Activated B cell treated with CpG ODN at 0.5 μM for 24 hours (primary cell): ENCODE measurements at regions not wholly inside any gene's neighbourhood (a gene's known extent, or its start where the extent isn't known, plus 50 kb on each side); places are given as distances from the start of the nearest gene placed in this dataset.

Experiments used
- ATAC-seq: fragments of 200-7000 bp; cut with Tn5 transposase; one replicate; pipeline ENCODE4 v1.10.0; 2021; ENCODE audit warnings: low read depth, mild to moderate bottlenecking, moderate library complexity
- CTCF ChIA-PET: fragments of 350-600 bp; sonication (Branson Sonifier 250); formaldehyde crosslinking; loops from one replicate; lab custom pipeline; 2021; ENCODE audit warnings: antibody characterized with exemption; lab: Charles Lee
- POLR2A ChIA-PET: fragments of 350-600 bp; sonication (Branson Sonifier 250); formaldehyde crosslinking; loops from one replicate; lab custom pipeline; 2021; ENCODE audit warnings: antibody characterized with exemption; lab: Charles Lee
- DNase-seq: peaks from one replicate; pipeline ENCODE4 v3.0.0; 2022
- H3K27ac Mint-ChIP-seq: one replicate; pipeline ENCODE4 v1.8.0; 2020; ENCODE audit warnings: mixed read lengths
- H3K27me3 Mint-ChIP-seq: one replicate; pipeline ENCODE4 v1.8.0; 2021; ENCODE audit warnings: mixed read lengths
- H3K36me3 Mint-ChIP-seq: one replicate; pipeline ENCODE4 v1.8.0; 2021; ENCODE audit warnings: low read depth, mixed read lengths
- H3K4me1 Mint-ChIP-seq: one replicate; pipeline ENCODE4 v1.8.0; 2021; ENCODE audit warnings: mixed read lengths
- H3K4me3 Mint-ChIP-seq: one replicate; pipeline ENCODE4 v1.8.0; 2020; ENCODE audit warnings: mild to moderate bottlenecking, mixed read lengths
- H3K9me3 Mint-ChIP-seq: one replicate; pipeline ENCODE4 v1.8.0; 2020; ENCODE audit warnings: mixed read lengths
- CTCF ChIP-seq: fragments of 200-600 bp; IDR thresholded peaks from one replicate; pipeline ENCODE4 v1.8.0; 2022; ENCODE audit warnings: antibody characterized with exemption, mild to moderate bottlenecking
- intact Hi-C: fragments of 100-400 bp; cut with micrococcal nuclease; formaldehyde crosslinking; loops from one replicate; pipeline ENCODE4 v1.15.1; 2024

DNA sequence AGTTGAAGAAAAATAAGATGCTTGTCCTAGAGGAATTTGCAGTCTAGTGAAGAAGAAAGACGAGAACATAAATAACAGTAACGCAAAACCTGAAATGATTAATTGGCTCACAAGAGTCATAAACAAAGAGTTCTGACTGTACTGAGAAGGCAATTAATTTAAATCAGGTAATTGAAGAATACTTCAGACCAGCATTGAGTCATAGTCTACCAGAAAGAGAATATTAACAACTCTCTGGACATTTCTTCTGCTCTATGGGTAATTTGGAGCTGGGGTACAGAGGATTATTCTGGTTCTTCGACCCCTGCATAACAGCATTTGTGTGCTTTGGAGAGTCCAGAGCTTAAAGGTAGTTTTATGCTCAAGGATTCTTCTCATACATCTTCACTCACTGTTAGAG is 390.3 kb upstream of the DCN start:
- CTCF ChIA-PET: interaction anchor here (0.7 kb wide), 1 partner anchor 566 kb away, joined by 3 read pairs; no protein-coding TSS in a partner anchor
- POLR2A ChIA-PET: no interaction called here
- Mint-ChIP-seq H3K4me1 (peaks cover 4% of the 10 kb centered on the region), H3K27ac (no peak overlapping the region), H3K27me3 (peaks cover 16% of the 10 kb centered on the region), H3K36me3 (no peaks in the 10 kb centered on the region), H3K4me3 (no peak overlapping the region), H3K9me3 (no peaks in the 10 kb centered on the region)
- ATAC-seq: no peak
- TF ChIP-seq CTCF: no peak
- DNase-seq: no peak
- intact Hi-C loops: no loop called here

- no peak overlapping the region for H3K4me3 Mint-ChIP-seq
- TF ChIP-seq CTCF: no peak
- H3K9me3 Mint-ChIP-seq: no peaks in the 10 kb centered on the region
- no peak for ATAC-seq
- no peak overlapping the region for H3K27ac Mint-ChIP-seq
- intact Hi-C loops: no loop called here
- H3K27me3 Mint-ChIP-seq: peaks cover 4% of the 10 kb centered on the region
- DNase-seq: no peak
- POLR2A ChIA-PET: no interaction called here
- peaks cover 9% of the 10 kb centered on the region for H3K4me1 Mint-ChIP-seq
- CTCF ChIA-PET: no interaction called here
- no peaks in the 10 kb centered on the region for H3K36me3 Mint-ChIP-seq
Observed at GRCh38 chr12:91567100-91567485, 384.5 kb upstream of the DCN start.

GRCh38 chr12:91566328-91567099 is 383.9 kb upstream of the DCN start:
- H3K4me3 Mint-ChIP-seq: no peak overlapping the region
- intact Hi-C loops: no loop called here
- CTCF ChIA-PET: no interaction called here
- no peaks in the 10 kb centered on the region for H3K36me3 Mint-ChIP-seq
- H3K4me1 Mint-ChIP-seq: peaks cover 11% of the 10 kb centered on the region
- DNase-seq (no peak), ATAC-seq (no peak)
- no peak for TF ChIP-seq CTCF
- H3K9me3 Mint-ChIP-seq: no peaks in the 10 kb centered on the region
- peaks cover 4% of the 10 kb centered on the region for H3K27me3 Mint-ChIP-seq
- no peak overlapping the region for H3K27ac Mint-ChIP-seq
- POLR2A ChIA-PET: no interaction called here

GRCh38 chr12:91565846-91566245 is 383.2 kb upstream of the DCN start:
- intact Hi-C loops: no loop called here
- ChIA-PET POLR2A (no interaction called here), CTCF (no interaction called here)
- DNase-seq: no peak
- Mint-ChIP-seq H3K27ac (no peak overlapping the region), H3K36me3 (no peaks in the 10 kb centered on the region), H3K27me3 (peaks cover 4% of the 10 kb centered on the region), H3K4me3 (no peak overlapping the region), H3K4me1 (peaks cover 11% of the 10 kb centered on the region), H3K9me3 (no peaks in the 10 kb centered on the region)
- no peak for TF ChIP-seq CTCF
- no peak for ATAC-seq

DNA sequence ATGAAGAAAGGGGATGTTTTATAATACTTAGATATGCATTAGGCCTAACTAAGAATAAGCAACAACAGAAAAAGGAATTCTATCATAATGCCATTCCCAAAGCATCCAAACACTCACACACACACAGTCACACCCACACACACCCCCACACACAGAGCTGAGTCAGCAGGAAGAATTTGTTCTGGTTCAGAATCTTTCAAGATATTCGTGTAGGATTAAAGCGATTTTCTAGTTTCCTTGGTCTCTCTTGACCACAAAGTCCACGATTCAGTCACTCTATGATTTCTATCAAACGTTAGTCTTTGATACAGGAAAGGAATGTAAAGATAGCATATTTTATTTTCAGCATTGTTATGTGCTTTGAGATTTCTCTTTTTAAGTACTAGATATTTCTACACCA is 382.6 kb upstream of the DCN start:
- DNase-seq: no peak
- H3K9me3 Mint-ChIP-seq: no peaks in the 10 kb centered on the region
- POLR2A ChIA-PET: no interaction called here
- H3K36me3 Mint-ChIP-seq: no peaks in the 10 kb centered on the region
- intact Hi-C loops: no loop called here
- no peak for ATAC-seq
- H3K27me3 Mint-ChIP-seq: peaks cover 4% of the 10 kb centered on the region
- no peak overlapping the region for H3K27ac Mint-ChIP-seq
- peaks cover 11% of the 10 kb centered on the region for H3K4me1 Mint-ChIP-seq
- H3K4me3 Mint-ChIP-seq: no peak overlapping the region
- no peak for TF ChIP-seq CTCF
- CTCF ChIA-PET: no interaction called here
